Upper lobe of left lung (tissue), 4 donors: ENCODE measurements at regions not wholly inside any gene's neighbourhood (a gene's known extent, or its start where the extent isn't known, plus 50 kb on each side); places are given as distances from the start of the nearest gene placed in this dataset.

Source experiments
- EP300 ChIP-seq, 4 donors: sonication (generic); formaldehyde crosslinking; IDR thresholded peaks; one replicate each; pipeline ENCODE4 v1.5.1; 2017; ENCODE audit warnings: antibody characterized with exemption in 4 of 4, control low read depth in 2 of 4
- TF ChIP-seq, protein P1 (sequence below), 6 experiments: fragments of 450-650 bp in 4 of 6; fragments of 200-600 bp in 2 of 6; sonication (generic) in 2 of 6; IDR thresholded peaks; one replicate each; pipeline ENCODE4 v1.5.1; 2016 to 2019; ENCODE audit warnings: antibody characterized with exemption in 6 of 6

GRCh38 chr10:128796396-128796912 lies 670.2 kb upstream of the MKI67 start:
- TF ChIP-seq, protein P1, sequence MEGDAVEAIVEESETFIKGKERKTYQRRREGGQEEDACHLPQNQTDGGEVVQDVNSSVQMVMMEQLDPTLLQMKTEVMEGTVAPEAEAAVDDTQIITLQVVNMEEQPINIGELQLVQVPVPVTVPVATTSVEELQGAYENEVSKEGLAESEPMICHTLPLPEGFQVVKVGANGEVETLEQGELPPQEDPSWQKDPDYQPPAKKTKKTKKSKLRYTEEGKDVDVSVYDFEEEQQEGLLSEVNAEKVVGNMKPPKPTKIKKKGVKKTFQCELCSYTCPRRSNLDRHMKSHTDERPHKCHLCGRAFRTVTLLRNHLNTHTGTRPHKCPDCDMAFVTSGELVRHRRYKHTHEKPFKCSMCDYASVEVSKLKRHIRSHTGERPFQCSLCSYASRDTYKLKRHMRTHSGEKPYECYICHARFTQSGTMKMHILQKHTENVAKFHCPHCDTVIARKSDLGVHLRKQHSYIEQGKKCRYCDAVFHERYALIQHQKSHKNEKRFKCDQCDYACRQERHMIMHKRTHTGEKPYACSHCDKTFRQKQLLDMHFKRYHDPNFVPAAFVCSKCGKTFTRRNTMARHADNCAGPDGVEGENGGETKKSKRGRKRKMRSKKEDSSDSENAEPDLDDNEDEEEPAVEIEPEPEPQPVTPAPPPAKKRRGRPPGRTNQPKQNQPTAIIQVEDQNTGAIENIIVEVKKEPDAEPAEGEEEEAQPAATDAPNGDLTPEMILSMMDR (IDR thresholded peaks at IDR 0.05) = no peak
- TF ChIP-seq EP300 (IDR thresholded peaks at IDR 0.05) = no peak
